Choroid plexus epithelial cell (primary cell): ENCODE measurements at regions not wholly inside any gene's neighbourhood (a gene's known extent, or its start where the extent isn't known, plus 50 kb on each side); places are given as distances from the start of the nearest gene placed in this dataset.

Experiments
- DNase-seq: peaks from one replicate; pipeline ENCODE4 v3.0.0-alpha.2; 2010; ENCODE audit warnings: low read depth
- H3K4me3 ChIP-seq: 2 replicates; pipeline ENCODE4 v1.5.1; 2011; ENCODE audit warnings: low read depth, mild to moderate bottlenecking, control low read depth, low read length, moderate library complexity
- CTCF ChIP-seq: conservative IDR thresholded peaks from 2 replicates; pipeline ENCODE4 v1.5.1; 2011; ENCODE audit warnings: low read depth, mild to moderate bottlenecking, control low read depth, inconsistent platforms, low read length, moderate library complexity

DNA sequence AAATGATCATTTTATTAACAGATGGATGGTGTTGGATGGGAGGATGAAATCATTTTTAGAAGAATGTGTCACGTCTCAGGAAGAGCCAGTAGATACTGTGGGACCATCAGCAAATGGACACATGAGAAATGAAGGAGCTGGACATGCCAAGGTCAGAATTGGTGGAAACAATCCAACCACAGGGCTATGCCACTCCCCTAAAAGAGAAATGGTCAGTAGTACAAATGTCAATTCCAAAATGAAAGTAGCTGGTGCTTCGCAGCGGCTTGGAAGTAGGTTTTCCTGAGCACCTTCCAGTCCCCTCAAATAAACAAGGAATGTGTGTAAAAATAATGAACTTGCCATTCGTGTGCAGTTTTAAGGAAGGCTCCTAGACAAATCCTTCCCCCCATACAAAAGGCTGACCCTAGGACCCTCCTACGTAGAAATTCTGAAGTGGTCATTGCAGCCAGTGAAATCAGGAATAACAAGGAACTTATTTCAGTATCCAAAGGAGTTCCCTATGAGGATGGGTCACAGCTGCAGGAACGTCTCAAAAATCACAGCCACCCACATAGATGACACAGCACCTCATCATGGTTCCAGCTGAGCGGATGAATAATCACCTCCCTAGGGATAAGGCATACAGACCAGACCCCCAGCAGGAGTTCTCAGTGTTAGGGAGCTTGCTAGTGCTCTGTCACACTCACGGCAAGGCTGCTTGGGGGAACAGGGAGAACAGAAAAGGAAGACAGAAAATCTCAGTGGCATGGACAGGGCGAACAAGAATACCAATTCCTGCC, 239.2 kb downstream of the HS3ST3A1 start:
- peak overlapping the region; percentile 22 for H3K4me3 ChIP-seq
- TF ChIP-seq CTCF, result no peak
- peak; percentile 47 for DNase-seq

DNA sequence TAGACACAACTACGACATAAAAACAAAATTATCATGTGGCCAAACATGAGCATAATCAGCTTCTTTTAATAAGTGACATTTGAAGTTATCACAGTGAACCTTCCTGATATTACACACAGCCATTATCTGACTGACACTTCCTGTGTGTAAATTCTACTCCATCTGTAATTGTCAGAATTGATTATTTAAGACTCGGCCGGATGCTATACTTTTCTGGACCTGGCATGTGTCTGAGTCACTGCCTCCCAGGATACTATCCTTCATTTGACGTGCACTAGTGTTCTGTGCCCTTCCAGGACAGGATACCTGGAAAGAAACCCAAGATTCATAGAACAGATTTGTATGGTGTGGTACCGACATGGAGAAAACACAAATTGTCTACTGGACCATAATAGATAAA, 242.0 kb downstream of the HS3ST3A1 start:
- no peak for TF ChIP-seq CTCF
- H3K4me3 ChIP-seq, result no peak overlapping the region

GRCh38 chr17:13355054-13355453, 246.7 kb downstream of the HS3ST3A1 start:
- no peak for TF ChIP-seq CTCF
- H3K4me3 ChIP-seq, result no peak overlapping the region
- no peak for DNase-seq

More for the DNA sequence above, 242.0 kb downstream of the HS3ST3A1 start:
- no peak for DNase-seq

DNA sequence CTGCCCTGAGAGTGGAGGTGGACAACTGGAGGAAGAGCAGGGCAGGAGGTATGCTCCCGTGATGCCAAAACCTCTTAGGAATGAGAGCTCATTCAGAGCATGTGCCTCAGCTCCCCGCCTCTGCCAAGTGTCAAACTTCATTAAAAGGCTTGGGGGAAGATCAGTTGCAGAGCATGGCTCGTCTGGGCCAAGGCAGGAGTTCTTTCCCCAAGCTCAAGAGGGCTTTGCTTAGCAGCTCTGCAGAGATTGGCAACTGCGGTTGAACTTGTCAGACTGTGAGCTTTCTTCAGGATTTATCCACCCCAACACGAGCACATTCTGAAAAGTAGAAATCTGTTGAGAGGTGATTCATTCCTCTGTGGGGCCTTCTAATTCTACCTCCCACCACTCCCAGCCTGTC, 248.1 kb downstream of the HS3ST3A1 start:
- no peak for DNase-seq
- peak; percentile 5 for TF ChIP-seq CTCF
- no peak overlapping the region for H3K4me3 ChIP-seq

GRCh38 chr17:13352747-13353415, 248.8 kb downstream of the HS3ST3A1 start:
- H3K4me3 ChIP-seq, result no peak overlapping the region
- DNase-seq, result no peak
- TF ChIP-seq CTCF, result no peak

DNA sequence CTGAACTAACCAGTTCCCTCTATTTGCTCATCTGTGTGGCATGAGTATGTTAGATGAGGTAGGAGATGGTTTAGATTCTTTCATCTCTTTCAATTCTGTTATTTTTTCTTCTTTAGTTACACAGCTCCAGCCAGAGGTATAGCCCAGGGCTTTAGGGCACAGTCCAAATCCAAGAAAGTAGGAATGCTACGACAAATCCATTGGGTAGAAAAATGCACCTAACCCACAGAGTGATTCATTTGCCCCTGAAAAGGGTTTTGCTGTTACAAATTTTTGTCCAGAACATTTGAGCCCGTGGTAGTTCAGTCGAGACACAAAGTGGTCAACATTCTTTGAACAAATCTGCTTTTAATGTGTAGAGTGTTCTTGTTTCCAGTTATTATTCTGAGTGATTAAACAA, 250.7 kb downstream of the HS3ST3A1 start:
- peak; percentile 43 for DNase-seq
- no peak for TF ChIP-seq CTCF
- H3K4me3 ChIP-seq, result no peak overlapping the region
